Memory B cell (primary cell): ENCODE measurements at regions not wholly inside any gene's neighbourhood (a gene's known extent, or its start where the extent isn't known, plus 50 kb on each side); places are given as distances from the start of the nearest gene placed in this dataset.
A peak's percentile ranks its signal among the peaks of the same experiment; 100 is the strongest.
"Not testable (repeated sequence)": the region's sequence is repeated elsewhere in the genome, so short reads cannot be mapped to it uniquely, and the experiment has no call there.

Experiments used
- ATAC-seq: fragments of 150-1000 bp; cut with Tn5 transposase; 2 replicates; pipeline ENCODE4 v1.10.0; 2021; ENCODE audit warnings: low read depth, mild to moderate bottlenecking, moderate library complexity
- DNase-seq, 2 donors: peaks; one replicate each; pipeline ENCODE4 v3.0.0; 2022; ENCODE audit warnings: low spot score in 2 of 2
- H3K27ac Mint-ChIP-seq: one replicate; pipeline ENCODE4 v1.8.0; 2022; ENCODE audit warnings: mild to moderate bottlenecking, moderate library complexity, mixed read lengths
- H3K27me3 Mint-ChIP-seq: one replicate; pipeline ENCODE4 v1.8.0; 2022; ENCODE audit warnings: mixed read lengths
- H3K36me3 Mint-ChIP-seq: one replicate; pipeline ENCODE4 v1.8.0; 2022; ENCODE audit warnings: mild to moderate bottlenecking, mixed read lengths
- H3K4me1 Mint-ChIP-seq: one replicate; pipeline ENCODE4 v1.8.0; 2022; ENCODE audit warnings: mixed read lengths
- H3K4me3 Mint-ChIP-seq: one replicate; pipeline ENCODE4 v1.8.0; 2022; ENCODE audit warnings: mild to moderate bottlenecking, moderate library complexity, mixed read lengths
- H3K9me3 Mint-ChIP-seq: one replicate; pipeline ENCODE4 v1.8.0; 2022; ENCODE audit warnings: mixed read lengths

GRCh38 chr15:69568173-69569009, 115.8 kb downstream of the RPLP1 start:
- Mint-ChIP-seq H3K9me3 (no peaks in the 10 kb centered on the region), H3K4me3 (no peak overlapping the region), H3K27ac (no peak overlapping the region), H3K36me3 (no peaks in the 10 kb centered on the region), H3K27me3 (peaks cover 12% of the 10 kb centered on the region), H3K4me1 (no peaks in the 10 kb centered on the region)
- DNase-seq, result no peak
- no peak for ATAC-seq

- H3K9me3 Mint-ChIP-seq, result no peaks in the 10 kb centered on the region
- DNase-seq (no peak), ATAC-seq (no peak)
- peaks cover 10% of the 10 kb centered on the region for H3K4me1 Mint-ChIP-seq
- peaks cover 9% of the 10 kb centered on the region for H3K27me3 Mint-ChIP-seq
- H3K27ac Mint-ChIP-seq, result no peak overlapping the region
- no peak overlapping the region for H3K4me3 Mint-ChIP-seq
- H3K36me3 Mint-ChIP-seq, result no peaks in the 10 kb centered on the region
Observed at GRCh38 chr15:69570454-69570853, 117.8 kb downstream of the RPLP1 start.

GRCh38 chr15:69570997-69571396, 118.4 kb downstream of the RPLP1 start:
- H3K36me3 Mint-ChIP-seq, result no peaks in the 10 kb centered on the region
- H3K27ac Mint-ChIP-seq, result no peak overlapping the region
- ATAC-seq (no peak), DNase-seq (no peak)
- H3K4me3 Mint-ChIP-seq, result no peak overlapping the region
- H3K9me3 Mint-ChIP-seq, result no peaks in the 10 kb centered on the region
- peaks cover 14% of the 10 kb centered on the region for H3K4me1 Mint-ChIP-seq
- H3K27me3 Mint-ChIP-seq, result peaks cover 9% of the 10 kb centered on the region

GRCh38 chr15:69573278-69573677, 120.7 kb downstream of the RPLP1 start:
- peaks cover 20% of the 10 kb centered on the region for H3K4me1 Mint-ChIP-seq
- not testable (repeated sequence) for H3K36me3 Mint-ChIP-seq, ATAC-seq, H3K4me3 Mint-ChIP-seq, DNase-seq, H3K9me3 Mint-ChIP-seq
- H3K27ac Mint-ChIP-seq, result peak overlapping the region; percentile 10
- H3K27me3 Mint-ChIP-seq, result peaks cover 11% of the 10 kb centered on the region

- Mint-ChIP-seq H3K36me3 (no peaks in the 10 kb centered on the region), H3K27ac (peak overlapping the region; percentile 10), H3K27me3 (peaks cover 14% of the 10 kb centered on the region), H3K4me3 (no peak overlapping the region), H3K9me3 (no peaks in the 10 kb centered on the region), H3K4me1 (peaks cover 25% of the 10 kb centered on the region)
- ATAC-seq, result no peak
- DNase-seq, result no peak
Observed at GRCh38 chr15:69573815-69574475, 121.3 kb downstream of the RPLP1 start.

- H3K36me3 Mint-ChIP-seq, result no peaks in the 10 kb centered on the region
- peaks cover 25% of the 10 kb centered on the region for H3K4me1 Mint-ChIP-seq
- no peaks in the 10 kb centered on the region for H3K9me3 Mint-ChIP-seq
- peaks cover 14% of the 10 kb centered on the region for H3K27me3 Mint-ChIP-seq
- H3K27ac Mint-ChIP-seq, result no peak overlapping the region
- H3K4me3 Mint-ChIP-seq, result no peak overlapping the region
- DNase-seq, result no peak
- ATAC-seq, result no peak
Observed at GRCh38 chr15:69574506-69574905, 121.9 kb downstream of the RPLP1 start.

GRCh38 chr15:69575387-69575786, 122.8 kb downstream of the RPLP1 start:
- Mint-ChIP-seq H3K27me3 (peaks cover 14% of the 10 kb centered on the region), H3K4me1 (peaks cover 25% of the 10 kb centered on the region), H3K36me3 (no peaks in the 10 kb centered on the region), H3K4me3 (no peak overlapping the region), H3K9me3 (no peaks in the 10 kb centered on the region), H3K27ac (no peak overlapping the region)
- ATAC-seq (no peak), DNase-seq (no peak)

- peaks cover 26% of the 10 kb centered on the region for H3K4me1 Mint-ChIP-seq
Observed at GRCh38 chr15:69576035-69576526, 123.5 kb downstream of the RPLP1 start.

GRCh38 chr15:69576948-69577351, 124.3 kb downstream of the RPLP1 start:
- peaks cover 27% of the 10 kb centered on the region for H3K4me1 Mint-ChIP-seq
- H3K27me3 Mint-ChIP-seq, result peaks cover 11% of the 10 kb centered on the region
- H3K27ac Mint-ChIP-seq, result no peak overlapping the region
- H3K36me3 Mint-ChIP-seq, result no peaks in the 10 kb centered on the region
- H3K9me3 Mint-ChIP-seq, result no peaks in the 10 kb centered on the region
- H3K4me3 Mint-ChIP-seq, result no peak overlapping the region
- ATAC-seq, result no peak
- no peak for DNase-seq

More at GRCh38 chr15:69576035-69576526, 123.5 kb downstream of the RPLP1 start:
- peaks cover 12% of the 10 kb centered on the region for H3K27me3 Mint-ChIP-seq
- H3K27ac Mint-ChIP-seq, result no peak overlapping the region
- peak; percentile 63 to 71 for DNase-seq
- no peaks in the 10 kb centered on the region for H3K9me3 Mint-ChIP-seq
- peak; percentile 94 for ATAC-seq
- H3K4me3 Mint-ChIP-seq, result no peak overlapping the region
- no peaks in the 10 kb centered on the region for H3K36me3 Mint-ChIP-seq

- Mint-ChIP-seq H3K27me3 (peaks cover 9% of the 10 kb centered on the region), H3K9me3 (no peaks in the 10 kb centered on the region), H3K4me1 (peaks cover 27% of the 10 kb centered on the region), H3K27ac (no peak overlapping the region), H3K4me3 (no peak overlapping the region), H3K36me3 (no peaks in the 10 kb centered on the region)
- DNase-seq (no peak), ATAC-seq (no peak)
Observed at GRCh38 chr15:69577397-69577796, 124.8 kb downstream of the RPLP1 start.

- Mint-ChIP-seq H3K4me3 (no peak overlapping the region), H3K27ac (no peak overlapping the region), H3K36me3 (no peaks in the 10 kb centered on the region), H3K4me1 (peaks cover 29% of the 10 kb centered on the region), H3K27me3 (peaks cover 9% of the 10 kb centered on the region), H3K9me3 (no peaks in the 10 kb centered on the region)
- no peak for ATAC-seq
- no peak for DNase-seq
Observed at GRCh38 chr15:69578252-69578651, 125.6 kb downstream of the RPLP1 start.

GRCh38 chr15:69578787-69579583, 126.4 kb downstream of the RPLP1 start:
- H3K27me3 Mint-ChIP-seq, result peaks cover 9% of the 10 kb centered on the region
- H3K27ac Mint-ChIP-seq, result no peak overlapping the region
- no peak overlapping the region for H3K4me3 Mint-ChIP-seq
- no peaks in the 10 kb centered on the region for H3K36me3 Mint-ChIP-seq
- H3K4me1 Mint-ChIP-seq, result peaks cover 34% of the 10 kb centered on the region
- no peaks in the 10 kb centered on the region for H3K9me3 Mint-ChIP-seq
- ATAC-seq, result no peak
- DNase-seq, result no peak

- H3K4me1 Mint-ChIP-seq, result peaks cover 29% of the 10 kb centered on the region
- no peaks in the 10 kb centered on the region for H3K36me3 Mint-ChIP-seq
- H3K27me3 Mint-ChIP-seq, result peaks cover 9% of the 10 kb centered on the region
- DNase-seq (no peak), ATAC-seq (no peak)
- no peak overlapping the region for H3K27ac Mint-ChIP-seq
- H3K9me3 Mint-ChIP-seq, result no peaks in the 10 kb centered on the region
- H3K4me3 Mint-ChIP-seq, result no peak overlapping the region
Observed at GRCh38 chr15:69579950-69580618, 127.5 kb downstream of the RPLP1 start.
